Gastrocnemius medialis (tissue), 4 donors: ENCODE measurements at regions not wholly inside any gene's neighbourhood (a gene's known extent, or its start where the extent isn't known, plus 50 kb on each side); places are given as distances from the start of the nearest gene placed in this dataset.
"Not testable (repeated sequence)": the region's sequence is repeated elsewhere in the genome, so short reads cannot be mapped to it uniquely, and the experiment has no call there.

Source experiments
- POLR2A ChIP-seq, 2 donors: fragments of 450-650 bp; IDR thresholded peaks; one replicate each; pipeline ENCODE4 v1.6.1; 2017; ENCODE audit warnings: antibody characterized with exemption in 2 of 2, mild to moderate bottlenecking in 2 of 2, moderate library complexity in 2 of 2
- TF ChIP-seq, protein P1 (sequence below), 5 experiments: fragments of 450-650 bp in 3 of 5; fragments of 200-600 bp in 2 of 5; sonication (generic) in 2 of 5; IDR thresholded peaks in 4 of 5; conservative IDR thresholded peaks in 1 of 5; 1 replicate in 4 of 5; 2 replicates in 1 of 5; pipeline ENCODE4 v1.5.1; 2016 to 2019; ENCODE audit warnings: antibody characterized with exemption in 5 of 5, mild to moderate bottlenecking in 3 of 5, moderate library complexity in 3 of 5

DNA sequence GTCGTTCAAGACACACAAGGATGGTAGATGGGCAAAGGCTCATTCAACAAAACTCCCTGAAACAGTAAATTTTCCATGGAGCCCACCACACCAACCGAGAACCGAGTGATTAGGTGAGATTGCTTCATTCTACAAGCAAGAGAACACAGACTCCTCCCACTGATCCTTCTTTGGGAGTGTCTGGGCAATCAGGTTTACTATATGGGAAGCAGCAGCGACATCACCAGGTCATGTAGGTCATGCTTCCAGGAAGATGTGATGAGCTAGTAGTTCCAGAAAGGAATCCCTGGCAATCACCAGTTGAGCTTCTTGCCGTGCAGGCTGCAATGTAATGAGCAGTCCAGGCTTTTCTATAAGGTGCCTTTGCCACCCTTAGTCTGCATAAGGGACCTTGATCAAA lies 152.8 kb upstream of the NUDT10 start:
- TF ChIP-seq, protein P1, sequence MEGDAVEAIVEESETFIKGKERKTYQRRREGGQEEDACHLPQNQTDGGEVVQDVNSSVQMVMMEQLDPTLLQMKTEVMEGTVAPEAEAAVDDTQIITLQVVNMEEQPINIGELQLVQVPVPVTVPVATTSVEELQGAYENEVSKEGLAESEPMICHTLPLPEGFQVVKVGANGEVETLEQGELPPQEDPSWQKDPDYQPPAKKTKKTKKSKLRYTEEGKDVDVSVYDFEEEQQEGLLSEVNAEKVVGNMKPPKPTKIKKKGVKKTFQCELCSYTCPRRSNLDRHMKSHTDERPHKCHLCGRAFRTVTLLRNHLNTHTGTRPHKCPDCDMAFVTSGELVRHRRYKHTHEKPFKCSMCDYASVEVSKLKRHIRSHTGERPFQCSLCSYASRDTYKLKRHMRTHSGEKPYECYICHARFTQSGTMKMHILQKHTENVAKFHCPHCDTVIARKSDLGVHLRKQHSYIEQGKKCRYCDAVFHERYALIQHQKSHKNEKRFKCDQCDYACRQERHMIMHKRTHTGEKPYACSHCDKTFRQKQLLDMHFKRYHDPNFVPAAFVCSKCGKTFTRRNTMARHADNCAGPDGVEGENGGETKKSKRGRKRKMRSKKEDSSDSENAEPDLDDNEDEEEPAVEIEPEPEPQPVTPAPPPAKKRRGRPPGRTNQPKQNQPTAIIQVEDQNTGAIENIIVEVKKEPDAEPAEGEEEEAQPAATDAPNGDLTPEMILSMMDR (IDR thresholded peaks at IDR 0.05 in 4 of 5, conservative IDR thresholded peaks at IDR 0.05 in 1 of 5), result not testable (repeated sequence)
- TF ChIP-seq POLR2A (IDR thresholded peaks at IDR 0.05), result not testable (repeated sequence)
